Liver (tissue), 8 donors: ENCODE measurements at regions not wholly inside any gene's neighbourhood (a gene's known extent, or its start where the extent isn't known, plus 50 kb on each side); places are given as distances from the start of the nearest gene placed in this dataset.
"Not testable (repeated sequence)": the region's sequence is repeated elsewhere in the genome, so short reads cannot be mapped to it uniquely, and the experiment has no call there.

Source experiments
- DNase-seq: peaks from one replicate; pipeline ENCODE4 v3.0.0-alpha.2; 2017; ENCODE audit warnings: low spot score
- H3K27ac ChIP-seq, 2 donors: one replicate each; pipeline ENCODE4 v1.7.0; 2013; ENCODE audit warnings: inconsistent platforms in 2 of 2, low read length in 2 of 2, control low read depth in 1 of 2, low read depth in 1 of 2, mild to moderate bottlenecking in 1 of 2
- H3K27me3 ChIP-seq, 4 donors: one replicate each; pipeline versions ENCODE4 v1.6.1 to v1.7.0; 2013; ENCODE audit warnings: low read length in 3 of 4, inconsistent platforms in 1 of 4, mild to moderate bottlenecking in 1 of 4, moderate library complexity in 1 of 4; ENCODE audit not compliant: control insufficient read depth in 4 of 4, insufficient read depth in 4 of 4
- H3K36me3 ChIP-seq, 4 donors: one replicate each; pipeline versions ENCODE4 v1.6.1 to v1.7.0; 2013; ENCODE audit warnings: low read length in 3 of 4, mild to moderate bottlenecking in 3 of 4, low read depth in 1 of 4, moderate library complexity in 1 of 4; ENCODE audit not compliant: control insufficient read depth in 4 of 4, insufficient read depth in 3 of 4
- H3K4me1 ChIP-seq, 4 donors: one replicate each; pipeline versions ENCODE4 v1.6.1 to v1.7.0; 2013; ENCODE audit warnings: low read length in 3 of 4, mild to moderate bottlenecking in 3 of 4, moderate library complexity in 1 of 4; ENCODE audit not compliant: control insufficient read depth in 4 of 4, insufficient read depth in 4 of 4
- H3K4me3 ChIP-seq, 3 donors: one replicate each; pipeline versions ENCODE4 v1.6.1 to v1.7.0; 2013; ENCODE audit warnings: low read length in 3 of 3, control low read depth in 1 of 3, low read depth in 1 of 3, mild to moderate bottlenecking in 1 of 3
- H3K9ac ChIP-seq, 2 donors: one replicate each; pipeline ENCODE4 v1.7.0; 2013; ENCODE audit warnings: low read length in 2 of 2, mild to moderate bottlenecking in 2 of 2, moderate library complexity in 2 of 2, control low read depth in 1 of 2, low read depth in 1 of 2
- H3K9me3 ChIP-seq, 4 donors: one replicate each; pipeline versions ENCODE4 v1.6.1 to v1.7.0; 2013; ENCODE audit warnings: low read length in 3 of 4; ENCODE audit not compliant: control insufficient read depth in 4 of 4
- EGR1 ChIP-seq, 2 donors: IDR thresholded peaks; 2 replicates each; pipeline ENCODE4 v1.6.1; 2016 to 2018; ENCODE audit warnings: antibody characterized with exemption in 2 of 2, low read depth in 2 of 2
- FOXA1 ChIP-seq: IDR thresholded peaks from 2 replicates; pipeline ENCODE4 v1.6.1; 2016; ENCODE audit warnings: antibody characterized with exemption
- FOXA2 ChIP-seq: IDR thresholded peaks from 2 replicates; pipeline ENCODE4 v1.6.1; 2016; ENCODE audit warnings: antibody characterized with exemption
- HNF4G ChIP-seq: IDR thresholded peaks from 2 replicates; pipeline ENCODE4 v1.6.1; 2016; ENCODE audit warnings: antibody characterized with exemption
- JUND ChIP-seq, 2 donors: IDR thresholded peaks; 2 replicates each; pipeline ENCODE4 v1.6.1; 2016; ENCODE audit warnings: antibody characterized with exemption in 2 of 2
- RAD21 ChIP-seq, 2 donors: IDR thresholded peaks; 2 replicates each; pipeline ENCODE4 v1.6.1; 2016; ENCODE audit warnings: antibody characterized with exemption in 2 of 2, mild to moderate bottlenecking in 2 of 2
- REST ChIP-seq: IDR thresholded peaks from 2 replicates; pipeline ENCODE4 v1.6.1; 2016; ENCODE audit warnings: antibody characterized with exemption, mild to moderate bottlenecking
- RXRA ChIP-seq, 2 donors: IDR thresholded peaks; 2 replicates each; pipeline ENCODE4 v1.6.1; 2017 to 2018; ENCODE audit warnings: antibody characterized with exemption in 2 of 2, mild to moderate bottlenecking in 1 of 2
- SP1 ChIP-seq: IDR thresholded peaks from 2 replicates; pipeline ENCODE4 v1.6.1; 2018; ENCODE audit warnings: antibody characterized with exemption, mild to moderate bottlenecking
- TAF1 ChIP-seq: conservative IDR thresholded peaks from 2 replicates; pipeline ENCODE4 v1.6.1; 2016; ENCODE audit warnings: antibody characterized with exemption, mild to moderate bottlenecking
- YY1 ChIP-seq: IDR thresholded peaks from 2 replicates; pipeline ENCODE4 v1.6.1; 2016; ENCODE audit warnings: antibody characterized with exemption, mild to moderate bottlenecking
- WGBS: extraction: QIAGEN DNeasy Blood & Tissue Kit; methylation state at CpG from one replicate; pipeline ENCODE4 v1.1.7; 2013; 5-methylcytosine and 5-hydroxymethylcytosine counted together
- TF ChIP-seq, protein P1 (sequence below): fragments of 150-350 bp; IDR thresholded peaks from 2 replicates; pipeline ENCODE4 v1.5.1; 2017; ENCODE audit warnings: improper control_type of control experiment, low read depth, low read length; ENCODE audit not compliant: missing input control
- TF ChIP-seq, protein P2 (sequence below): IDR thresholded peaks from 2 replicates; pipeline ENCODE4 v1.6.1; 2016; ENCODE audit warnings: antibody characterized with exemption
- donor health status: healthy.
- donor health status: healthy.
- donor health status: healthy.
- donor health status: healthy.
- donor health status: healthy.

DNA sequence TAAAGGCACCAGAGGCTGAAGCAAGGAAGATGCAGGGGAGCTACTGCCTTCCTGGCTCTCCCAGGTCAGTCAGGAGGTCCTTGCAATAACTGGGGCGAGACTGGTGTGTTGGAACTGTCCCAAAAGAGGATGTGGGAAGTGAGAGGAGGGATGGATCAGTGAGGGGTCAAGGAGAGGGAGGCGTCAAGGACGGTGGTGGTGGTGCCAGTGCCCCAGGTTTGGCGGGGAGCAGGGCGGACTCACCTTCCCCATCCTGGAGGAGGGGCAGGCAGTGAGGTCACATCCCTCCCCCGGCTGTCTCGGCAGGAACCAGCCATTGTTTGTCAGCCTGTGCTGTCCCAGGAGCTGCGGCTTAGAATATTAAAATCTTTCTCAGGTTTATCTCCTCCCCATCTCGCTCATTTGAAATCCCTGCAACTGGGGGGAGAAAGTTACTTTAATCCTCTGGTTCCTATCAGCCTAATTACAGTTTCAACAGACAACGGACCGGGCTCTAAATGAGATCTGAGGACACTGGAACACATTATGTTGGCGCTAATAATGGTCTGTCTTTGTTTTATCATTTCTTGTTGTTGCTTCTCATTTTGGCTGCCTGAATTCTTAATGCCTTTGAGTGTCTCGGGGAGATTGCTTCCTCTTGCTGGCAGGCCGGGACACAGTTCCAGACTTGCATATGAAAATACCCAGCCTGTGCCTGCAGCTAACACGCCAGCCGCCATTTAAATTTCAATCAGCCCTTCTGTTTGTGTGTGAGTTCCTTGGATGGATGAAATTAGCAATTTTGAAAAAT, 387.5 kb downstream of the RPS24 start (continued):
- TF ChIP-seq, protein P1, sequence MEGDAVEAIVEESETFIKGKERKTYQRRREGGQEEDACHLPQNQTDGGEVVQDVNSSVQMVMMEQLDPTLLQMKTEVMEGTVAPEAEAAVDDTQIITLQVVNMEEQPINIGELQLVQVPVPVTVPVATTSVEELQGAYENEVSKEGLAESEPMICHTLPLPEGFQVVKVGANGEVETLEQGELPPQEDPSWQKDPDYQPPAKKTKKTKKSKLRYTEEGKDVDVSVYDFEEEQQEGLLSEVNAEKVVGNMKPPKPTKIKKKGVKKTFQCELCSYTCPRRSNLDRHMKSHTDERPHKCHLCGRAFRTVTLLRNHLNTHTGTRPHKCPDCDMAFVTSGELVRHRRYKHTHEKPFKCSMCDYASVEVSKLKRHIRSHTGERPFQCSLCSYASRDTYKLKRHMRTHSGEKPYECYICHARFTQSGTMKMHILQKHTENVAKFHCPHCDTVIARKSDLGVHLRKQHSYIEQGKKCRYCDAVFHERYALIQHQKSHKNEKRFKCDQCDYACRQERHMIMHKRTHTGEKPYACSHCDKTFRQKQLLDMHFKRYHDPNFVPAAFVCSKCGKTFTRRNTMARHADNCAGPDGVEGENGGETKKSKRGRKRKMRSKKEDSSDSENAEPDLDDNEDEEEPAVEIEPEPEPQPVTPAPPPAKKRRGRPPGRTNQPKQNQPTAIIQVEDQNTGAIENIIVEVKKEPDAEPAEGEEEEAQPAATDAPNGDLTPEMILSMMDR = no peak
- TF ChIP-seq, protein P2, sequence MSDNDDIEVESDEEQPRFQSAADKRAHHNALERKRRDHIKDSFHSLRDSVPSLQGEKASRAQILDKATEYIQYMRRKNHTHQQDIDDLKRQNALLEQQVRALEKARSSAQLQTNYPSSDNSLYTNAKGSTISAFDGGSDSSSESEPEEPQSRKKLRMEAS = no peak
- TF ChIP-seq FOXA2 (no peak), HNF4G (no peak)

- H3K4me1 ChIP-seq = peaks cover 1 to 24% (median 12%) of the 10 kb centered on the region in 4 donors
- not testable (repeated sequence) for DNase-seq, H3K9ac ChIP-seq, H3K27me3 ChIP-seq, H3K27ac ChIP-seq, H3K9me3 ChIP-seq, H3K4me3 ChIP-seq, H3K36me3 ChIP-seq
- WGBS = 99% methylated on average over 2 of the region's 2 CpGs
These were observed 390.4 kb downstream of the RPS24 start for GRCh38 chr10:78424050-78424449.

DNA sequence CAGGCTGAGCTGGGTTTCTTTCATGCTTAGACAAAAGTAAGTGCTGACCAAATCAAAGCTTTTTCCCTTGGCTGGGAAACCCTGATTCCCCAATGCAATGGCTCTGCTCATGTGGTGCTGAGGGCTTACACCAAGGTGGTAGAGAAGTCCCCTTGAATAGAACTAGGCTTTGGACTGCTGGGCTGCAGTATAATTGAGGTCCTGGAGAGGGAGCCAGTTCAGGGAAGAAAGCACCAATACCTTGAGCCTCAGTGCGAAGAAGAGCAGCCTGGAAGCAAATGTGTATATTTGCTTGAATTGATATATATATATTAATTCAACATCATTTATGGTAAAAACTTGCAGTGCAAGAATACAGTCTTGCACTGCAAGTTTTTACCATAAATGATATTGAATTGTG, 391.1 kb downstream of the RPS24 start:
- H3K9me3 ChIP-seq = no peaks in the 10 kb centered on the region
- no peaks in the 10 kb centered on the region for H3K27me3 ChIP-seq
- peaks cover 1 to 24% (median 12%) of the 10 kb centered on the region in 4 donors for H3K4me1 ChIP-seq
- no peak overlapping the region for H3K4me3 ChIP-seq
- H3K27ac ChIP-seq = no peak overlapping the region
- H3K9ac ChIP-seq = no peak overlapping the region
- no peak for DNase-seq
- no peaks in the 10 kb centered on the region for H3K36me3 ChIP-seq
- TF ChIP-seq TAF1 (no peak), RAD21 (IDR thresholded peaks at IDR 0.05) (peak; percentile 68 to 78)
- TF ChIP-seq, protein P1 = peak; percentile 49
- WGBS = 76% methylated on average over 1 of the region's 1 CpG

DNA sequence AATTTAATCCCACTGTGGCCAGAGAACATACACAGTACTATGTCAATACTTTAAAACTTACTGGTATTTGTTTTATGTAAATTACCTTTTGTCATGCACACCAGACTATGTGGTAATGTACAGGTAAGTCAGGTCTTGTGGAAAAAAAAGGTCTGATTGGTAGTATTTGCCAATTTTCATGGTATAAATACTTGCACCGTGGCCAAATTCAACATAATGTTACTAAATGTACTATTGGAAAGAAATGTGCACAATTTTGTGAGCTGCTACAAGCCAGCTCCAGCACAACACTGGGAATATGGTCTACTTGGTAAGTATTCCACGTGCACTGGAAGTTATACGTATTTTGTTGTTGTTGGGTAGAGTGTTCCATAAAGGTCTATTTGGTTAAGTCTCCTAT, 392.5 kb downstream of the RPS24 start:
- peaks cover 1 to 24% (median 12%) of the 10 kb centered on the region in 4 donors for H3K4me1 ChIP-seq
- WGBS = 56% methylated on average over 3 of the region's 3 CpGs

More for the DNA sequence above, 392.5 kb downstream of the RPS24 start:
- H3K9ac ChIP-seq = no peak overlapping the region
- peaks cover 0 to 2% (median 0%) of the 10 kb centered on the region in 4 donors for H3K27me3 ChIP-seq
- no peak for DNase-seq
- no peak overlapping the region for H3K27ac ChIP-seq
- H3K9me3 ChIP-seq = no peaks in the 10 kb centered on the region
- no peak for TF ChIP-seq EGR1 (IDR thresholded peaks at IDR 0.05; ENCODE audit: low read depth in 2 of 2)
- no peak for TF ChIP-seq REST
- no peak for TF ChIP-seq FOXA1
- TF ChIP-seq, protein P2 = no peak
- no peak for TF ChIP-seq TAF1
- TF ChIP-seq JUND (IDR thresholded peaks at IDR 0.05) = no peak
- no peak for TF ChIP-seq SP1
- TF ChIP-seq RXRA (IDR thresholded peaks at IDR 0.05) = no peak
- no peak for TF ChIP-seq YY1
- H3K36me3 ChIP-seq = no peaks in the 10 kb centered on the region
- no peak overlapping the region for H3K4me3 ChIP-seq
